ENCODE measurements at regions not wholly inside any gene's neighbourhood (a gene's known extent, or its start where the extent isn't known, plus 50 kb on each side); places are given as distances from the start of the nearest gene placed in this dataset.

- TF ChIP-seq REST (IDR thresholded peaks at IDR 0.05; ENCODE audit: low read depth) (no peak), MAX (IDR thresholded peaks at IDR 0.05) (no peak), EGR1 (IDR thresholded peaks at IDR 0.05) (no peak), TEAD4 (IDR thresholded peaks at IDR 0.05) (no peak), FOXM1 (IDR thresholded peaks at IDR 0.05; ENCODE audit: borderline replicate concordance, low read depth) (no peak), NFIC (IDR thresholded peaks at IDR 0.05) (no peak), CREB1 (IDR thresholded peaks at IDR 0.05; ENCODE audit: low read depth) (no peak), YY1 (IDR thresholded peaks at IDR 0.05; ENCODE audit: low read depth) (no peak), ZBTB7A (IDR thresholded peaks at IDR 0.05; ENCODE audit: low read depth) (no peak), TAF1 (IDR thresholded peaks at IDR 0.05; ENCODE audit: low read depth) (no peak), CEBPB (IDR thresholded peaks at IDR 0.05) (no peak)
Measured at GRCh38 chr5:125266106-125266505, 519.7 kb upstream of the ZNF608 start.

- TF ChIP-seq NFIC (IDR thresholded peaks at IDR 0.05) = no peak
- no peak for TF ChIP-seq CEBPB (IDR thresholded peaks at IDR 0.05)
- no peak for TF ChIP-seq TCF12 (IDR thresholded peaks at IDR 0.05; ENCODE audit: low read depth)
- no peak for TF ChIP-seq USF1 (IDR thresholded peaks at IDR 0.05)
- TF ChIP-seq EP300 (IDR thresholded peaks at IDR 0.05; ENCODE audit: borderline replicate concordance) = no peak
- no peak for TF ChIP-seq ZBTB7A (IDR thresholded peaks at IDR 0.05; ENCODE audit: low read depth)
- TF ChIP-seq FOXM1 (IDR thresholded peaks at IDR 0.05; ENCODE audit: borderline replicate concordance, low read depth) = no peak
- no peak for TF ChIP-seq RAD21 (IDR thresholded peaks at IDR 0.05; ENCODE audit: low read depth)
- TF ChIP-seq MAX (IDR thresholded peaks at IDR 0.05) = no peak
- TF ChIP-seq TAF1 (IDR thresholded peaks at IDR 0.05; ENCODE audit: low read depth) = no peak
- no peak for TF ChIP-seq CREB1 (IDR thresholded peaks at IDR 0.05; ENCODE audit: low read depth)
- no peak for TF ChIP-seq TEAD4 (IDR thresholded peaks at IDR 0.05)
- no peak for TF ChIP-seq EGR1 (IDR thresholded peaks at IDR 0.05)
- no peak for TF ChIP-seq REST (IDR thresholded peaks at IDR 0.05; ENCODE audit: low read depth)
- TF ChIP-seq YY1 (IDR thresholded peaks at IDR 0.05; ENCODE audit: low read depth) = no peak
Measured at GRCh38 chr5:125267636-125268248, 521.3 kb upstream of the ZNF608 start.

- no peak for TF ChIP-seq NFIC (IDR thresholded peaks at IDR 0.05)
- TF ChIP-seq TEAD4 (IDR thresholded peaks at IDR 0.05) = no peak
- TF ChIP-seq EGR1 (IDR thresholded peaks at IDR 0.05) = no peak
- TF ChIP-seq YY1 (IDR thresholded peaks at IDR 0.05; ENCODE audit: low read depth) = no peak
- TF ChIP-seq CEBPB (IDR thresholded peaks at IDR 0.05) = no peak
- TF ChIP-seq REST (IDR thresholded peaks at IDR 0.05; ENCODE audit: low read depth) = no peak
- TF ChIP-seq ZBTB7A (IDR thresholded peaks at IDR 0.05; ENCODE audit: low read depth) = no peak
- TF ChIP-seq RAD21 (IDR thresholded peaks at IDR 0.05; ENCODE audit: low read depth) = no peak
- no peak for TF ChIP-seq FOXM1 (IDR thresholded peaks at IDR 0.05; ENCODE audit: borderline replicate concordance, low read depth)
- no peak for TF ChIP-seq EP300 (IDR thresholded peaks at IDR 0.05; ENCODE audit: borderline replicate concordance)
- TF ChIP-seq CREB1 (IDR thresholded peaks at IDR 0.05; ENCODE audit: low read depth) = no peak
- TF ChIP-seq MAX (IDR thresholded peaks at IDR 0.05) = no peak
- no peak for TF ChIP-seq TAF1 (IDR thresholded peaks at IDR 0.05; ENCODE audit: low read depth)
- TF ChIP-seq USF1 (IDR thresholded peaks at IDR 0.05) = no peak
- TF ChIP-seq TCF12 (IDR thresholded peaks at IDR 0.05; ENCODE audit: low read depth) = no peak
Measured at GRCh38 chr5:125269926-125270325, 523.5 kb upstream of the ZNF608 start.

GRCh38 chr5:125272357-125272756 lies 525.9 kb upstream of the ZNF608 start:
- TF ChIP-seq EP300 (IDR thresholded peaks at IDR 0.05; ENCODE audit: borderline replicate concordance) = no peak
- TF ChIP-seq CEBPB (IDR thresholded peaks at IDR 0.05) = no peak
